GM12874 (cell line): ENCODE measurements at regions not wholly inside any gene's neighbourhood (a gene's known extent, or its start where the extent isn't known, plus 50 kb on each side); places are given as distances from the start of the nearest gene placed in this dataset.

Experiments
- CTCF ChIP-seq: IDR thresholded peaks from 2 replicates; pipeline ENCODE4 v1.5.1; 2011; ENCODE audit warnings: low read depth, mild to moderate bottlenecking, control low read depth, low read length, moderate library complexity; ENCODE audit not compliant: insufficient read depth

GRCh38 chr19:13712767-13713201 is 51.5 kb upstream of the MRI1 start:
- no peak for TF ChIP-seq CTCF

GRCh38 chr19:13707915-13708314 is 56.4 kb upstream of the MRI1 start:
- no peak for TF ChIP-seq CTCF

- no peak for TF ChIP-seq CTCF
These were observed 58.3 kb upstream of the MRI1 start for GRCh38 chr19:13705928-13706447.

GRCh38 chr19:13705201-13705600 is 59.1 kb upstream of the MRI1 start:
- TF ChIP-seq CTCF, result no peak

GRCh38 chr19:13701624-13702023 is 62.7 kb upstream of the MRI1 start:
- TF ChIP-seq CTCF, result no peak

GRCh38 chr19:13700621-13701020 is 63.7 kb upstream of the MRI1 start:
- TF ChIP-seq CTCF, result no peak

GRCh38 chr19:13699786-13700185 is 64.5 kb upstream of the MRI1 start:
- TF ChIP-seq CTCF, result no peak

- no peak for TF ChIP-seq CTCF
These were observed 67.5 kb upstream of the MRI1 start for GRCh38 chr19:13696839-13697238.
